HL-60 (cell line): ENCODE measurements at regions not wholly inside any gene's neighbourhood (a gene's known extent, or its start where the extent isn't known, plus 50 kb on each side); places are given as distances from the start of the nearest gene placed in this dataset.

Source experiments
- GABPA ChIP-seq: IDR thresholded peaks from 2 replicates; pipeline ENCODE4 v1.6.1; 2012; ENCODE audit warnings: low read depth
- POLR2AphosphoS5 ChIP-seq: IDR thresholded peaks from 2 replicates; pipeline ENCODE4 v1.6.1; 2012; ENCODE audit warnings: low read depth
- TF ChIP-seq, protein P1 (sequence below): IDR thresholded peaks from one replicate; pipeline ENCODE4 v1.5.1; 2011; ENCODE audit warnings: low read length, control low read depth, inconsistent platforms; ENCODE audit not compliant: insufficient read depth

DNA sequence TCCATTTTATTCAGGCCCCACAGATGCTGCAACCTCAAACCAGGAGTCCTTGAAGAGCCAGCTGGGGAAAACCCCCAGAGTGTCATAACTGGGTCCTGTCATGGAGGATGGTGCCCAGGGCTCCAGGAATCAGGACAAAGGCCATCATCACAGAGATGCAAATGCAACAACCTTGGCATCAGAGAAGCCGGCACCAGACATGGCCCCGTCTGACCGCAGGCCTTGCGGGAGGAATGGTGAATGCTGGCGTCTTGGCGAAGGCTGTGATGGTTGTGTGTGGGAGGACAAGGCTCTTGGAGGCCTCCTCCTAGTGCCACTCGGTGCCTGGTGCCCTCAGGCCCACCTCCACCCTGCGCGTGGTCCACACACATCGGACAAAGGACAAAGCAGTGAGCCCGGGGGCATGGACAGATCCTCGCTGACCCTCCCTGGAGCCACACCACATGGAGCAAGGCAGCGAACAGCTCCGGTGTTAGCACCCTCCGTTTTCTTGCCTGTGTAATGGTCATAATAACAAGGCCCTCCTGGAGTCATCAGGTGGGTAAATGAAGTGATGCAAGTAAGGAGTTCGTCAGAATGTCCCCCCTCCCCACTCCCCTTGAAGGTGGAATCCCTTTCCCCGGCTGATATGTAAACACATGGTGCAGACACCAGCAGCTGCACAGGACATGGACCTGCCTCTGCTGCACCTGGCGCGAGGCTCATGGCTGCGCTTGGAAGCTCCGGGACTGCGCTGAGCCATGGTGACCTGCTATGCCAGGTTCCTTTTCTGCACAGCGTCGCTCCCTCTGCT lies 380.7 kb downstream of the IRX2 start:
- TF ChIP-seq, protein P1, sequence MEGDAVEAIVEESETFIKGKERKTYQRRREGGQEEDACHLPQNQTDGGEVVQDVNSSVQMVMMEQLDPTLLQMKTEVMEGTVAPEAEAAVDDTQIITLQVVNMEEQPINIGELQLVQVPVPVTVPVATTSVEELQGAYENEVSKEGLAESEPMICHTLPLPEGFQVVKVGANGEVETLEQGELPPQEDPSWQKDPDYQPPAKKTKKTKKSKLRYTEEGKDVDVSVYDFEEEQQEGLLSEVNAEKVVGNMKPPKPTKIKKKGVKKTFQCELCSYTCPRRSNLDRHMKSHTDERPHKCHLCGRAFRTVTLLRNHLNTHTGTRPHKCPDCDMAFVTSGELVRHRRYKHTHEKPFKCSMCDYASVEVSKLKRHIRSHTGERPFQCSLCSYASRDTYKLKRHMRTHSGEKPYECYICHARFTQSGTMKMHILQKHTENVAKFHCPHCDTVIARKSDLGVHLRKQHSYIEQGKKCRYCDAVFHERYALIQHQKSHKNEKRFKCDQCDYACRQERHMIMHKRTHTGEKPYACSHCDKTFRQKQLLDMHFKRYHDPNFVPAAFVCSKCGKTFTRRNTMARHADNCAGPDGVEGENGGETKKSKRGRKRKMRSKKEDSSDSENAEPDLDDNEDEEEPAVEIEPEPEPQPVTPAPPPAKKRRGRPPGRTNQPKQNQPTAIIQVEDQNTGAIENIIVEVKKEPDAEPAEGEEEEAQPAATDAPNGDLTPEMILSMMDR: no peak
- TF ChIP-seq POLR2AphosphoS5 (no peak), GABPA (no peak)
